Upper lobe of left lung (tissue), 4 donors: ENCODE measurements at regions not wholly inside any gene's neighbourhood (a gene's known extent, or its start where the extent isn't known, plus 50 kb on each side); places are given as distances from the start of the nearest gene placed in this dataset.

Source experiments
- EP300 ChIP-seq, 4 donors: sonication (generic); formaldehyde crosslinking; IDR thresholded peaks; one replicate each; pipeline ENCODE4 v1.5.1; 2017; ENCODE audit warnings: antibody characterized with exemption in 4 of 4, control low read depth in 2 of 4
- POLR2A ChIP-seq, 4 donors: fragments of 450-650 bp; IDR thresholded peaks; one replicate each; pipeline ENCODE4 v1.5.1; 2016 to 2017; ENCODE audit warnings: antibody characterized with exemption in 4 of 4, mild to moderate bottlenecking in 2 of 4
- TF ChIP-seq, protein P1 (sequence below), 6 experiments: fragments of 450-650 bp in 4 of 6; fragments of 200-600 bp in 2 of 6; sonication (generic) in 2 of 6; IDR thresholded peaks; one replicate each; pipeline ENCODE4 v1.5.1; 2016 to 2019; ENCODE audit warnings: antibody characterized with exemption in 6 of 6

DNA sequence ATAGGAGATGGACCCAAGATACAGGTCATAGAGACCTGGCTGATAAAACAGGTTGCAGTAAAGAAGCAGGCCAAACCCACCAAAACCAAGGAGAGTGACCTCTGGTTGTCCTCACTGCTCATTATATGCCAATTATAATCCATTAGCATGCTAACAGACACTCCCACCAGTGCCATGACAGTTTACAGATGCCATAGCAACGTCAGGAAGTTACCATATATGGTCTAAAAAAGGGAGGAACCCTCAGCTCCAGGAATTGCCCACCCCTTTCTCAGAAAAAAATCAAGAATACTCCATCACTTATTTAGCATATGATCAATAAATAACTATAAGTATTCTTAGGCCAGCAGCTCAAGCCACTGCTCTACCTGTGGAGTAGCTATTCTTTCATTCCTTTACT, 574.7 kb upstream of the ID2 start:
- no peak for TF ChIP-seq EP300 (IDR thresholded peaks at IDR 0.05)
- no peak for TF ChIP-seq POLR2A (IDR thresholded peaks at IDR 0.05)
- TF ChIP-seq, protein P1, sequence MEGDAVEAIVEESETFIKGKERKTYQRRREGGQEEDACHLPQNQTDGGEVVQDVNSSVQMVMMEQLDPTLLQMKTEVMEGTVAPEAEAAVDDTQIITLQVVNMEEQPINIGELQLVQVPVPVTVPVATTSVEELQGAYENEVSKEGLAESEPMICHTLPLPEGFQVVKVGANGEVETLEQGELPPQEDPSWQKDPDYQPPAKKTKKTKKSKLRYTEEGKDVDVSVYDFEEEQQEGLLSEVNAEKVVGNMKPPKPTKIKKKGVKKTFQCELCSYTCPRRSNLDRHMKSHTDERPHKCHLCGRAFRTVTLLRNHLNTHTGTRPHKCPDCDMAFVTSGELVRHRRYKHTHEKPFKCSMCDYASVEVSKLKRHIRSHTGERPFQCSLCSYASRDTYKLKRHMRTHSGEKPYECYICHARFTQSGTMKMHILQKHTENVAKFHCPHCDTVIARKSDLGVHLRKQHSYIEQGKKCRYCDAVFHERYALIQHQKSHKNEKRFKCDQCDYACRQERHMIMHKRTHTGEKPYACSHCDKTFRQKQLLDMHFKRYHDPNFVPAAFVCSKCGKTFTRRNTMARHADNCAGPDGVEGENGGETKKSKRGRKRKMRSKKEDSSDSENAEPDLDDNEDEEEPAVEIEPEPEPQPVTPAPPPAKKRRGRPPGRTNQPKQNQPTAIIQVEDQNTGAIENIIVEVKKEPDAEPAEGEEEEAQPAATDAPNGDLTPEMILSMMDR (IDR thresholded peaks at IDR 0.05) = no peak
